TTC549 (cell line): ENCODE measurements at regions not wholly inside any gene's neighbourhood (a gene's known extent, or its start where the extent isn't known, plus 50 kb on each side); places are given as distances from the start of the nearest gene placed in this dataset.

Experiments used
- FAIRE-seq: peaks from 2 replicates; lab custom pipeline; 2012; peaks lifted over from hg19 to GRCh38; lab: Jason Lieb, UNC

DNA sequence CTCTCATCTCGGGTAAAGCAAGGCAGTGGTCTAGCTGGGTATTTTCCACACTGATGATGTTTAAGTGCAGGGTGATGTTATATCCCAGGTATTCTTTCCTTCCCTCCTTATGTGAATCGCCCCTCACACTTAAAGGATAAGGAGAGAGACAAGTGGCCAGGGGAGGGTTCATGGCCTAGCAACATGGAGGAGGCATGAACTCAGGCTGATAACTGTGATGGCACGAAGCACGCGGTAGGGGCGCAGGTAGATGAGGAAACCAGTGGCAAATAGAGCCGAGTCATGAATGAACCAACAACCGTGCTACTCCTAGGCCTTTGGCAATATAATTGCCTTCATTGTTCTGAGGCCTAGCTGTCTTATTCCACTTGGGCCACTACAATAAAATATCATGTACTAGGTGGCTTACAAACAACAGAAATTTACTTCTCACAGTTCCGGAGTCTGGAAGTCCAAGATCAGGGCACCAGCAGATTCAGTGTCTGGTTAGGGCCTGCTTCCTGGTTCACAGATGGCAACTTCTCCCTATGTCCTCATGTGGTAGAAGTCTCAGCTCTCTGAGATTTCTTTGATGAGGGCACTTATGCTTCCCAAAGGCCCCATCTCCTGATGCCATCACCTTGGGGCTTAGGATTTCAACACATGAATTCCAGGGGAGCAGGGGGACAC, 56.0 kb upstream of the PIK3CG start:
- FAIRE-seq, result no peak

GRCh38 chr7:106811472-106811871, 53.6 kb upstream of the PIK3CG start:
- FAIRE-seq, result no peak

DNA sequence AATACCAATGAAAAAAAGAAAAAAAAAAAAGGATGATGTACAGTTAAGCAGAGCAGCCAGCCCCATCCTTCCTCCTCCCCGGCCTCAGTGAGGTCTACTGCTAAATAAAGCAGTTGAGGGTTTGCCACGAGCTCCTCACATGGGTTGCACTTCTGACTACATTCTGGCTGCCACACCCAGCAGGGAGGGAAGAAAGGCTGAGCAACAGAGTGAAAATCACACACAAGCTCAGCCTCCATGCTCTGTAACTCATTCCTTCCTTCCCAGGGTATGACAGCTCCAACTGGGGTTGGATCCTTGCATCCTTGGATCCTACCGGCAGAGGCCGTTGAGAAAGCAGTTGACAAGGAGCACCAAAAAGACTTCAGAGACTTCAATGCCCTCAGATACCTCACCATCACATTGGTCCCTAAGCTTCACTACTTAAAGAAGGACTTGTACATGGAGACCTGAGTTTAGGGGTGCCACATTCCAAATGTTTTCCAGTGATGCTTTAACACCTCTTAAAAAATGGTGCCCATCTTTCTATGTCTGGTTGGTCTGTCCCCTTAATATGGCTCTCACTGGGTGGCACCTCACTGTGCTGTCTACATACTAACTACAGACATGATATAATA, 52.9 kb upstream of the PIK3CG start:
- FAIRE-seq, result no peak

- FAIRE-seq, result no peak
These were observed 51.3 kb upstream of the PIK3CG start for GRCh38 chr7:106813705-106814305.

DNA sequence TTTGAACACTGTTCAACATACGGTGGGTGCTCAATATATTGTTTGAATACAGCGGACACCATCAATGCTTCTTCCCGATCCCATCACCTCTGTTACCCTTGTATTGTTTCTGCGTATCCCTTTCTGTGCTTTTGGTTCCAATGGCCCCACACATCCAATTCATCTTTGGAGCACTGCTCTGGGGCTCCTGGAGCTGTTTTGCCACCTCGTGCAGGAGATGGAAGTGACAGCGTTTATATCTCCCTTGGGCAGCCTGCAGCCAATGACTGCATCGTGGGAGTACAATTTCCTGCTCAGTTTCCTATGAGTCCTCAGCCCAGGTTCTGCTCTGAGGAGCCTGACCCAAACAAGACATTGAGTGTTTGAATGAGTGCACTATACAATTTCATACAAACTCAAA, 50.2 kb upstream of the PIK3CG start:
- FAIRE-seq, result no peak
